Astrocyte (in vitro differentiated cells and primary cell): ENCODE measurements at regions not wholly inside any gene's neighbourhood (a gene's known extent, or its start where the extent isn't known, plus 50 kb on each side); places are given as distances from the start of the nearest gene placed in this dataset.
"Not testable (repeated sequence)": the region's sequence is repeated elsewhere in the genome, so short reads cannot be mapped to it uniquely, and the experiment has no call there.

Source experiments
- CTCF ChIP-seq: IDR thresholded peaks from 2 replicates; pipeline ENCODE4 v1.5.1; 2011; ENCODE audit warnings: low read depth, mild to moderate bottlenecking, inconsistent platforms, low read length, moderate library complexity; ENCODE audit not compliant: insufficient read depth
- EZH2 ChIP-seq: IDR thresholded peaks from 2 replicates; pipeline ENCODE4 v1.6.1; 2012; ENCODE audit warnings: mild to moderate bottlenecking, low read length, inconsistent platforms; ENCODE audit not compliant: insufficient read depth

DNA sequence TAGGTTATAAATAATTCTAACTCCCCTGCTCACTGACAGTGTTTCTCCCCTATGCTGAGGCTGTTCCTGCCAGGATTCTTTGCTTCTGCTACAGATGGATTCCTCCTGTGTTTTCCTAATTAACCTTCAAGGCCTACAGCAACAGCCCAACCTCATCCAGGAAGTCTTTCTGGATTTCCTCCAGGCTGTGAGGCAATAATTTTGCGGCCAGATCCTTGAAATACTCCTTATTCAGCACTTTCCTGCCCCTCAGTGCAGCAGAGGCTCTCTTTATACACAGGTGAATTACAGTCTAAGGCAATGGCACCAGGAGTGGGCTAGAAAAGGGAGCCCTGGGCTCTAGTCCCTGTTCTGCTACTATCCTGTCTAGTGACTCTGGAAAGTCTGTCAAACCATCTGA, 102.1 kb upstream of the PRSS12 start:
- TF ChIP-seq CTCF, EZH2: not testable (repeated sequence)
